Chondrocyte (in vitro differentiated cells): ENCODE measurements at regions not wholly inside any gene's neighbourhood (a gene's known extent, or its start where the extent isn't known, plus 50 kb on each side); places are given as distances from the start of the nearest gene placed in this dataset.

ENCODE experiments used
- DNase-seq: peaks from one replicate; pipeline ENCODE4 v3.0.0; 2021; ENCODE audit warnings: mixed read lengths, low spot score
- H3K27ac Mint-ChIP-seq: one replicate; pipeline ENCODE4 v1.8.0; 2021; ENCODE audit warnings: mild to moderate bottlenecking, moderate library complexity, mixed read lengths; ENCODE audit not compliant: unreplicated experiment
- H3K27me3 Mint-ChIP-seq: 2 replicates; pipeline ENCODE4 v1.8.0; 2021; ENCODE audit warnings: low read depth, mixed read lengths
- H3K36me3 Mint-ChIP-seq: 2 replicates; pipeline ENCODE4 v1.8.0; 2021; ENCODE audit warnings: low read depth, mixed read lengths
- H3K4me1 Mint-ChIP-seq: 2 replicates; pipeline ENCODE4 v1.8.0; 2021; ENCODE audit warnings: low read depth, mild to moderate bottlenecking, mixed read lengths
- H3K4me3 Mint-ChIP-seq: one replicate; pipeline ENCODE4 v1.8.0; 2021; ENCODE audit warnings: mild to moderate bottlenecking, moderate library complexity, mixed read lengths; ENCODE audit not compliant: unreplicated experiment
- H3K9me3 Mint-ChIP-seq: 2 replicates; pipeline ENCODE4 v1.8.0; 2021; ENCODE audit warnings: low read depth, mixed read lengths
- TF ChIP-seq, protein P1 (sequence below): fragments of 200-600 bp; sonication (generic); IDR thresholded peaks from 2 replicates; pipeline ENCODE4 v1.5.0; 2021; ENCODE audit warnings: antibody characterized with exemption, mild to moderate bottlenecking, moderate library complexity

- Mint-ChIP-seq H3K27ac (no peak overlapping the region), H3K4me1 (no peaks in the 10 kb centered on the region), H3K27me3 (peaks cover 2% of the 10 kb centered on the region), H3K36me3 (no peaks in the 10 kb centered on the region), H3K4me3 (no peak overlapping the region), H3K9me3 (peaks cover 6% of the 10 kb centered on the region)
- TF ChIP-seq, protein P1, sequence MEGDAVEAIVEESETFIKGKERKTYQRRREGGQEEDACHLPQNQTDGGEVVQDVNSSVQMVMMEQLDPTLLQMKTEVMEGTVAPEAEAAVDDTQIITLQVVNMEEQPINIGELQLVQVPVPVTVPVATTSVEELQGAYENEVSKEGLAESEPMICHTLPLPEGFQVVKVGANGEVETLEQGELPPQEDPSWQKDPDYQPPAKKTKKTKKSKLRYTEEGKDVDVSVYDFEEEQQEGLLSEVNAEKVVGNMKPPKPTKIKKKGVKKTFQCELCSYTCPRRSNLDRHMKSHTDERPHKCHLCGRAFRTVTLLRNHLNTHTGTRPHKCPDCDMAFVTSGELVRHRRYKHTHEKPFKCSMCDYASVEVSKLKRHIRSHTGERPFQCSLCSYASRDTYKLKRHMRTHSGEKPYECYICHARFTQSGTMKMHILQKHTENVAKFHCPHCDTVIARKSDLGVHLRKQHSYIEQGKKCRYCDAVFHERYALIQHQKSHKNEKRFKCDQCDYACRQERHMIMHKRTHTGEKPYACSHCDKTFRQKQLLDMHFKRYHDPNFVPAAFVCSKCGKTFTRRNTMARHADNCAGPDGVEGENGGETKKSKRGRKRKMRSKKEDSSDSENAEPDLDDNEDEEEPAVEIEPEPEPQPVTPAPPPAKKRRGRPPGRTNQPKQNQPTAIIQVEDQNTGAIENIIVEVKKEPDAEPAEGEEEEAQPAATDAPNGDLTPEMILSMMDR, result no peak
- DNase-seq, result no peak
Measured at GRCh38 chr3:181998828-181999227, 287.1 kb downstream of the SOX2 start.

GRCh38 chr3:181999314-181999713, 287.6 kb downstream of the SOX2 start:
- no peak overlapping the region for H3K27ac Mint-ChIP-seq
- no peaks in the 10 kb centered on the region for H3K36me3 Mint-ChIP-seq

GRCh38 chr3:182000447-182000846, 288.7 kb downstream of the SOX2 start:
- TF ChIP-seq, protein P1, result no peak
- peaks cover 2% of the 10 kb centered on the region for H3K27me3 Mint-ChIP-seq
- no peak overlapping the region for H3K27ac Mint-ChIP-seq
- no peaks in the 10 kb centered on the region for H3K9me3 Mint-ChIP-seq
- H3K4me3 Mint-ChIP-seq, result no peak overlapping the region
- H3K4me1 Mint-ChIP-seq, result no peaks in the 10 kb centered on the region
- H3K36me3 Mint-ChIP-seq, result no peaks in the 10 kb centered on the region
- no peak for DNase-seq

More at GRCh38 chr3:181999314-181999713, 287.6 kb downstream of the SOX2 start:
- DNase-seq, result no peak
- Mint-ChIP-seq H3K4me1 (no peaks in the 10 kb centered on the region), H3K9me3 (peaks cover 5% of the 10 kb centered on the region), H3K27me3 (peaks cover 2% of the 10 kb centered on the region), H3K4me3 (no peak overlapping the region)
- TF ChIP-seq, protein P1, result no peak

DNA sequence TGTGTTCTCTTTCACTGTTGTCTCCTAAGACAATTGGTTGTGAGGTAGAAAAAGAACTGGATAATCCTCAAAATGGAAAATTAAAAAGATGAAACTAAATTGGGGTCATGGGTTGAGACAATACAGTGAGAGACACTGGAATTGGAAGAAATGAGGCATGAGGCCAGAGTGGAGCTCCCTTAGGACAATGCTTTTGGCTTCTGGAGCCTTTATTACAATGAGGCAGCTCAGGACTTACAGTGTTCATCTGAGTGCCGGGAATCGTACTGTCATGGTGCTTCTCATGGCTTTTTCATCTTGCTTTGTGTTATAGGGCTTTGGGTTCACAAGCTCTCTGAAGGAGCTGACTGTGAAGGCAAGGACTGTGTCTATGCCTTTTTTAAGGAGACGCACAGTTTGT, 293.5 kb downstream of the SOX2 start:
- Mint-ChIP-seq H3K27me3 (peaks cover 4% of the 10 kb centered on the region), H3K27ac (no peak overlapping the region), H3K4me1 (no peaks in the 10 kb centered on the region), H3K4me3 (no peak overlapping the region), H3K36me3 (no peaks in the 10 kb centered on the region), H3K9me3 (no peaks in the 10 kb centered on the region)
- TF ChIP-seq, protein P1, result no peak
- no peak for DNase-seq

DNA sequence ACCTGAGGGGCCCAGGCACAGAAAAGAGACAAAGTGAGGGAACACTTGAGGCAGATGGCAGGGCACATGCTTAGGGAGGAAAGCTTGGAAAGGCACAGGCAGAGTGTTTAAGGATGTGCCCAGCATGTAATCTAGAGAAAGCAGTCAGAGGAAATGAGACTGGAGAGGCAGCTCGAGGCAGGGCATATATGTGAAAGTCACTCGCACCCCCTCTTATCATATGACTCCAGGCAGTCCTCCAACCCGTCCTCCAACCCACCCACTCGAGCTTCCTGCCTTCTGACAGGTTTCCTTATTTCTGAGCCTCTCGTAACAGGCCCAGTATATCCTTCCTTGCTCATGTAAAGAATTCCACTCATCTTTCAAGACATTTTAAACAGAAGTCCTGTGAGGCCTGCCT, 294.0 kb downstream of the SOX2 start:
- Mint-ChIP-seq H3K27ac (no peak overlapping the region), H3K4me1 (no peaks in the 10 kb centered on the region), H3K27me3 (peaks cover 4% of the 10 kb centered on the region), H3K9me3 (no peaks in the 10 kb centered on the region), H3K4me3 (no peak overlapping the region), H3K36me3 (no peaks in the 10 kb centered on the region)
- TF ChIP-seq, protein P1, result no peak
- no peak for DNase-seq
